OCI-LY7 (cell line): ENCODE measurements at regions not wholly inside any gene's neighbourhood (a gene's known extent, or its start where the extent isn't known, plus 50 kb on each side); places are given as distances from the start of the nearest gene placed in this dataset.

ENCODE experiments used
- EZH2phosphoT487 ChIP-seq: fragments of 200-600 bp; sonication (generic); IDR thresholded peaks from 2 replicates; pipeline ENCODE4 v1.6.1; 2018; ENCODE audit warnings: low read depth, borderline replicate concordance, mild to moderate bottlenecking, mixed run types, antibody characterized with exemption, low read length, moderate library complexity, mixed read lengths
- TF ChIP-seq, protein P1 (sequence below): fragments of 200-600 bp; sonication (generic); conservative IDR thresholded peaks from 2 replicates; pipeline ENCODE4 v1.5.1; 2014; ENCODE audit warnings: mild to moderate bottlenecking, antibody characterized with exemption, low read length, moderate library complexity, mixed read lengths

DNA sequence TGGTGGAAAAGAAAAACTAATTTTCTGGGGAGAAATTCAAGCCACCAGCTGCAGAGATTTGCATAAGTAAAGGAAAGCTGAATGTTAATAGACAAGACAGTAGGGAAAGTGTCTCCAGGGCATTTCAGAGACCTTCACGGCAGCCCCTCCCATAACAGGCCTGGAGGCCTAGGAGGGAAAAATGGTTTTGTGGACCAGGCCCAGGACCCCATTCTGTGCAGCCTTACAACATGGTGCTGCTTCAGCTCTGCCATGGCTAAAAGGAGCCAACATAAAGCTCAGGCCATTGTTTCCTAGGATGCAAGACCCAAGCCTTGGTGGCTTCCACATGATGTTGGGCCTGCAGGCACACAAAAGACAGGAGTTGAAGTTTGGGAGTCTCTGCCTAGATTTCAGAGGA, 697.1 kb downstream of the SOCS6 start:
- TF ChIP-seq EZH2phosphoT487: no peak
- TF ChIP-seq, protein P1, sequence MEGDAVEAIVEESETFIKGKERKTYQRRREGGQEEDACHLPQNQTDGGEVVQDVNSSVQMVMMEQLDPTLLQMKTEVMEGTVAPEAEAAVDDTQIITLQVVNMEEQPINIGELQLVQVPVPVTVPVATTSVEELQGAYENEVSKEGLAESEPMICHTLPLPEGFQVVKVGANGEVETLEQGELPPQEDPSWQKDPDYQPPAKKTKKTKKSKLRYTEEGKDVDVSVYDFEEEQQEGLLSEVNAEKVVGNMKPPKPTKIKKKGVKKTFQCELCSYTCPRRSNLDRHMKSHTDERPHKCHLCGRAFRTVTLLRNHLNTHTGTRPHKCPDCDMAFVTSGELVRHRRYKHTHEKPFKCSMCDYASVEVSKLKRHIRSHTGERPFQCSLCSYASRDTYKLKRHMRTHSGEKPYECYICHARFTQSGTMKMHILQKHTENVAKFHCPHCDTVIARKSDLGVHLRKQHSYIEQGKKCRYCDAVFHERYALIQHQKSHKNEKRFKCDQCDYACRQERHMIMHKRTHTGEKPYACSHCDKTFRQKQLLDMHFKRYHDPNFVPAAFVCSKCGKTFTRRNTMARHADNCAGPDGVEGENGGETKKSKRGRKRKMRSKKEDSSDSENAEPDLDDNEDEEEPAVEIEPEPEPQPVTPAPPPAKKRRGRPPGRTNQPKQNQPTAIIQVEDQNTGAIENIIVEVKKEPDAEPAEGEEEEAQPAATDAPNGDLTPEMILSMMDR: no peak
